Thyroid gland (tissue), 4 donors: ENCODE measurements at regions not wholly inside any gene's neighbourhood (a gene's known extent, or its start where the extent isn't known, plus 50 kb on each side); places are given as distances from the start of the nearest gene placed in this dataset.

Source experiments
- POLR2A ChIP-seq, 2 donors: fragments of 450-650 bp; IDR thresholded peaks; one replicate each; pipeline ENCODE4 v1.6.1; 2017; ENCODE audit warnings: antibody characterized with exemption in 2 of 2, mild to moderate bottlenecking in 2 of 2, moderate library complexity in 1 of 2
- TF ChIP-seq, protein P1 (sequence below), 6 experiments: fragments of 200-600 bp in 3 of 6; fragments of 450-650 bp in 3 of 6; sonication (generic) in 3 of 6; IDR thresholded peaks; one replicate each; pipeline ENCODE4 v1.5.1; 2016 to 2019; ENCODE audit warnings: antibody characterized with exemption in 6 of 6, mild to moderate bottlenecking in 2 of 6, inconsistent platforms in 1 of 6, moderate library complexity in 1 of 6

DNA sequence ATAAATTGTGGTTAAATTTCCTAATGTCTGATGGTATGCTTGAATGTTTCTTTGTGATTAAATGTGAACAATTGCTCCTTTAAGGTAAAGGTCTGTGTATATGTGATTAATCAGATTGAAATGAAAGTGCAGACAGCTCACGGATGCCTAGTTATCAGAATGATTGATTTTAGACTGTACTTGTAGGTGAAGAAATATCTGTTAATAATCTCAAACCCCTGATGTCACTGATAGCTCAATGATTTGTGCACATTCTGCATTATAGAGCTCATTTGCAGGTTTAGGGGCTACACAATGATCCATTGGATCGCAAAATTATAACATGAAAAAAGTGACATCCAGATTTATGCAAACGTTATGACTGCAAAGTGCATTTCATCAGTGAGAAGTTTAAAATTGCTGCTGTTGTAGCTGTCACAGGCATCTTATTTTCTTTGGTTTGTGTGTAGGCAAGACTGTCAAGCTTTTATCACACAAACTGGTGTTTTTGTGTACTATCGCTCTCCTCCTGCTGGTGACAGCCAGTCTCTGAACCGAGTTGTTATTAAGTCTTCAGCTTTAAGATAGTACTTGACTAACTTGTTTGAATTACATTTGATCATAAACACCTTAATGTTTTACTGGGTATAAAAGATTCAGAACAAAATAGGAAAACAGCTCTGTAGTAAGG is 103.4 kb upstream of the RMST start:
- TF ChIP-seq, protein P1, sequence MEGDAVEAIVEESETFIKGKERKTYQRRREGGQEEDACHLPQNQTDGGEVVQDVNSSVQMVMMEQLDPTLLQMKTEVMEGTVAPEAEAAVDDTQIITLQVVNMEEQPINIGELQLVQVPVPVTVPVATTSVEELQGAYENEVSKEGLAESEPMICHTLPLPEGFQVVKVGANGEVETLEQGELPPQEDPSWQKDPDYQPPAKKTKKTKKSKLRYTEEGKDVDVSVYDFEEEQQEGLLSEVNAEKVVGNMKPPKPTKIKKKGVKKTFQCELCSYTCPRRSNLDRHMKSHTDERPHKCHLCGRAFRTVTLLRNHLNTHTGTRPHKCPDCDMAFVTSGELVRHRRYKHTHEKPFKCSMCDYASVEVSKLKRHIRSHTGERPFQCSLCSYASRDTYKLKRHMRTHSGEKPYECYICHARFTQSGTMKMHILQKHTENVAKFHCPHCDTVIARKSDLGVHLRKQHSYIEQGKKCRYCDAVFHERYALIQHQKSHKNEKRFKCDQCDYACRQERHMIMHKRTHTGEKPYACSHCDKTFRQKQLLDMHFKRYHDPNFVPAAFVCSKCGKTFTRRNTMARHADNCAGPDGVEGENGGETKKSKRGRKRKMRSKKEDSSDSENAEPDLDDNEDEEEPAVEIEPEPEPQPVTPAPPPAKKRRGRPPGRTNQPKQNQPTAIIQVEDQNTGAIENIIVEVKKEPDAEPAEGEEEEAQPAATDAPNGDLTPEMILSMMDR (IDR thresholded peaks at IDR 0.05): no peak
- no peak for TF ChIP-seq POLR2A (IDR thresholded peaks at IDR 0.05)
